Posterior cingulate gyrus (tissue), 11 donors: ENCODE measurements at regions not wholly inside any gene's neighbourhood (a gene's known extent, or its start where the extent isn't known, plus 50 kb on each side); places are given as distances from the start of the nearest gene placed in this dataset.
"Not testable (repeated sequence)": the region's sequence is repeated elsewhere in the genome, so short reads cannot be mapped to it uniquely, and the experiment has no call there.

ENCODE experiments used
- DNase-seq, 10 donors: peaks; one replicate each; pipeline versions ENCODE4 v3.0.0 to v3.0.0-alpha.2; 2020 to 2021; ENCODE audit warnings: mixed read lengths in 3 of 10
- intact Hi-C: fragments of 100-400 bp; cut with DNase I; formaldehyde crosslinking; loops from one replicate; pipeline ENCODE4 v1.15.1; 2023

- intact Hi-C loops, result no loop called here
- no peak for DNase-seq
Observed at GRCh38 chr12:87202189-87202588, 827.0 kb downstream of the C12orf50 start.

- DNase-seq, result no peak
- intact Hi-C loops, result no loop called here
Observed at GRCh38 chr12:87201598-87201997, 827.6 kb downstream of the C12orf50 start.

- intact Hi-C loops, result no loop called here
- no peak for DNase-seq
Observed at GRCh38 chr12:87200289-87200979, 828.8 kb downstream of the C12orf50 start.

GRCh38 chr12:87198181-87198580, 831.0 kb downstream of the C12orf50 start:
- DNase-seq, result no peak
- intact Hi-C loops, result no loop called here

GRCh38 chr12:87196321-87196720, 832.9 kb downstream of the C12orf50 start:
- intact Hi-C loops, result no loop called here
- DNase-seq, result no peak

GRCh38 chr12:87194389-87194788, 834.8 kb downstream of the C12orf50 start:
- DNase-seq, intact Hi-C loops: not testable (repeated sequence)

- intact Hi-C loops, result no loop called here
Observed at GRCh38 chr12:87185367-87185766, 843.8 kb downstream of the C12orf50 start.

GRCh38 chr12:87182696-87183233, 846.4 kb downstream of the C12orf50 start:
- intact Hi-C loops, result no loop called here
- DNase-seq, result peak in 1 of 10 donors; percentile 22

More at GRCh38 chr12:87185367-87185766, 843.8 kb downstream of the C12orf50 start:
- DNase-seq, result no peak

GRCh38 chr12:87171356-87171755, 857.8 kb downstream of the C12orf50 start:
- intact Hi-C loops, result no loop called here
- peak in 2 of 10 donors; percentile 43 to 59 for DNase-seq

GRCh38 chr12:87169010-87169409, 860.2 kb downstream of the C12orf50 start:
- intact Hi-C loops, result no loop called here
- DNase-seq, result no peak

- no peak for DNase-seq
- intact Hi-C loops, result no loop called here
Observed at GRCh38 chr12:87165733-87166375, 863.3 kb downstream of the C12orf50 start.

GRCh38 chr12:87163122-87163521, 866.1 kb downstream of the C12orf50 start:
- no peak for DNase-seq
- intact Hi-C loops, result no loop called here

GRCh38 chr12:87160848-87161601, 868.2 kb downstream of the C12orf50 start:
- no peak for DNase-seq
- intact Hi-C loops, result no loop called here

- peak in 1 of 10 donors; percentile 42 for DNase-seq
- intact Hi-C loops, result no loop called here
Observed at GRCh38 chr12:87157791-87158190, 871.4 kb downstream of the C12orf50 start.

- no peak for DNase-seq
- intact Hi-C loops, result no loop called here
Observed at GRCh38 chr12:87155621-87156020, 873.6 kb downstream of the C12orf50 start.

- intact Hi-C loops, result no loop called here
- DNase-seq, result no peak
Observed at GRCh38 chr12:87152841-87153528, 876.2 kb downstream of the C12orf50 start.

- DNase-seq, result no peak
- intact Hi-C loops, result no loop called here
Observed at GRCh38 chr12:87152075-87152474, 877.1 kb downstream of the C12orf50 start.

GRCh38 chr12:87150969-87151662, 878.1 kb downstream of the C12orf50 start:
- intact Hi-C loops, result no loop called here
- peak in 1 of 10 donors; percentile 45 for DNase-seq

- DNase-seq, result no peak
- intact Hi-C loops, result no loop called here
Observed at GRCh38 chr12:87142342-87142741, 886.2 kb upstream of the MGAT4C start.

GRCh38 chr12:87141091-87141490, 884.9 kb upstream of the MGAT4C start:
- intact Hi-C loops, result no loop called here
- DNase-seq, result no peak
